ENCODE measurements at regions not wholly inside any gene's neighbourhood (a gene's known extent, or its start where the extent isn't known, plus 50 kb on each side); places are given as distances from the start of the nearest gene placed in this dataset.

- Histone ChIP-seq H3K9ac (ENCODE audit: low read depth in 1 of 2, low read length in 2 of 2) (no peak overlapping the region), H3K27me3 (ENCODE audit: control insufficient read depth in 4 of 4, insufficient read depth in 4 of 4, low read length in 3 of 4) (peaks cover 0 to 2% (median 0%) of the 10 kb centered on the region in 4 donors), H3K4me3 (ENCODE audit: low read depth in 1 of 3, low read length in 3 of 3) (no peak overlapping the region), H3K9me3 (ENCODE audit: control insufficient read depth in 4 of 4, low read length in 3 of 4) (no peaks in the 10 kb centered on the region), H3K4me1 (ENCODE audit: control insufficient read depth in 4 of 4, insufficient read depth in 4 of 4, low read length in 3 of 4) (no peaks in the 10 kb centered on the region), H3K27ac (ENCODE audit: low read depth in 1 of 2, low read length in 2 of 2) (no peak overlapping the region), H3K36me3 (ENCODE audit: control insufficient read depth in 4 of 4, insufficient read depth in 3 of 4, low read depth in 1 of 4, low read length in 3 of 4) (no peaks in the 10 kb centered on the region)
- TF ChIP-seq NR2F2 (IDR thresholded peaks at IDR 0.05) = no peak
- TF ChIP-seq GABPA (IDR thresholded peaks at IDR 0.05 in 1 of 2, conservative IDR thresholded peaks at IDR 0.05 in 1 of 2) = no peak
- TF ChIP-seq SP1 (IDR thresholded peaks at IDR 0.05) = no peak
- no peak for TF ChIP-seq RAD21 (IDR thresholded peaks at IDR 0.05)
- TF ChIP-seq, protein P1, sequence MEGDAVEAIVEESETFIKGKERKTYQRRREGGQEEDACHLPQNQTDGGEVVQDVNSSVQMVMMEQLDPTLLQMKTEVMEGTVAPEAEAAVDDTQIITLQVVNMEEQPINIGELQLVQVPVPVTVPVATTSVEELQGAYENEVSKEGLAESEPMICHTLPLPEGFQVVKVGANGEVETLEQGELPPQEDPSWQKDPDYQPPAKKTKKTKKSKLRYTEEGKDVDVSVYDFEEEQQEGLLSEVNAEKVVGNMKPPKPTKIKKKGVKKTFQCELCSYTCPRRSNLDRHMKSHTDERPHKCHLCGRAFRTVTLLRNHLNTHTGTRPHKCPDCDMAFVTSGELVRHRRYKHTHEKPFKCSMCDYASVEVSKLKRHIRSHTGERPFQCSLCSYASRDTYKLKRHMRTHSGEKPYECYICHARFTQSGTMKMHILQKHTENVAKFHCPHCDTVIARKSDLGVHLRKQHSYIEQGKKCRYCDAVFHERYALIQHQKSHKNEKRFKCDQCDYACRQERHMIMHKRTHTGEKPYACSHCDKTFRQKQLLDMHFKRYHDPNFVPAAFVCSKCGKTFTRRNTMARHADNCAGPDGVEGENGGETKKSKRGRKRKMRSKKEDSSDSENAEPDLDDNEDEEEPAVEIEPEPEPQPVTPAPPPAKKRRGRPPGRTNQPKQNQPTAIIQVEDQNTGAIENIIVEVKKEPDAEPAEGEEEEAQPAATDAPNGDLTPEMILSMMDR (IDR thresholded peaks at IDR 0.05; ENCODE audit: low read depth, low read length, missing input control) = no peak
- TF ChIP-seq FOXA2 (IDR thresholded peaks at IDR 0.05) = no peak
- TF ChIP-seq, protein P2, sequence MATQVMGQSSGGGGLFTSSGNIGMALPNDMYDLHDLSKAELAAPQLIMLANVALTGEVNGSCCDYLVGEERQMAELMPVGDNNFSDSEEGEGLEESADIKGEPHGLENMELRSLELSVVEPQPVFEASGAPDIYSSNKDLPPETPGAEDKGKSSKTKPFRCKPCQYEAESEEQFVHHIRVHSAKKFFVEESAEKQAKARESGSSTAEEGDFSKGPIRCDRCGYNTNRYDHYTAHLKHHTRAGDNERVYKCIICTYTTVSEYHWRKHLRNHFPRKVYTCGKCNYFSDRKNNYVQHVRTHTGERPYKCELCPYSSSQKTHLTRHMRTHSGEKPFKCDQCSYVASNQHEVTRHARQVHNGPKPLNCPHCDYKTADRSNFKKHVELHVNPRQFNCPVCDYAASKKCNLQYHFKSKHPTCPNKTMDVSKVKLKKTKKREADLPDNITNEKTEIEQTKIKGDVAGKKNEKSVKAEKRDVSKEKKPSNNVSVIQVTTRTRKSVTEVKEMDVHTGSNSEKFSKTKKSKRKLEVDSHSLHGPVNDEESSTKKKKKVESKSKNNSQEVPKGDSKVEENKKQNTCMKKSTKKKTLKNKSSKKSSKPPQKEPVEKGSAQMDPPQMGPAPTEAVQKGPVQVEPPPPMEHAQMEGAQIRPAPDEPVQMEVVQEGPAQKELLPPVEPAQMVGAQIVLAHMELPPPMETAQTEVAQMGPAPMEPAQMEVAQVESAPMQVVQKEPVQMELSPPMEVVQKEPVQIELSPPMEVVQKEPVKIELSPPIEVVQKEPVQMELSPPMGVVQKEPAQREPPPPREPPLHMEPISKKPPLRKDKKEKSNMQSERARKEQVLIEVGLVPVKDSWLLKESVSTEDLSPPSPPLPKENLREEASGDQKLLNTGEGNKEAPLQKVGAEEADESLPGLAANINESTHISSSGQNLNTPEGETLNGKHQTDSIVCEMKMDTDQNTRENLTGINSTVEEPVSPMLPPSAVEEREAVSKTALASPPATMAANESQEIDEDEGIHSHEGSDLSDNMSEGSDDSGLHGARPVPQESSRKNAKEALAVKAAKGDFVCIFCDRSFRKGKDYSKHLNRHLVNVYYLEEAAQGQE (IDR thresholded peaks at IDR 0.05) = no peak
- TF ChIP-seq, protein P3, sequence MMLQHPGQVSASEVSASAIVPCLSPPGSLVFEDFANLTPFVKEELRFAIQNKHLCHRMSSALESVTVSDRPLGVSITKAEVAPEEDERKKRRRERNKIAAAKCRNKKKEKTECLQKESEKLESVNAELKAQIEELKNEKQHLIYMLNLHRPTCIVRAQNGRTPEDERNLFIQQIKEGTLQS (IDR thresholded peaks at IDR 0.05) = no peak
- no peak for TF ChIP-seq HNF4A (conservative IDR thresholded peaks at IDR 0.05)
- TF ChIP-seq FOXA1 (IDR thresholded peaks at IDR 0.05) = no peak
- no peak for TF ChIP-seq YY1 (IDR thresholded peaks at IDR 0.05)
- no peak for TF ChIP-seq JUND (IDR thresholded peaks at IDR 0.05)
- no peak for TF ChIP-seq HNF4G (IDR thresholded peaks at IDR 0.05)
- WGBS = 81% methylated on average over 10 of the region's 10 CpGs
- DNase-seq (ENCODE audit: low spot score) = no peak
Measured at GRCh38 chr1:29811727-29812407, 575.5 kb downstream of the PTPRU start.

GRCh38 chr1:29811247-29811646, 574.9 kb downstream of the PTPRU start:
- H3K4me1 ChIP-seq (ENCODE audit: control insufficient read depth in 4 of 4, insufficient read depth in 4 of 4, low read length in 3 of 4) = no peaks in the 10 kb centered on the region
- whole genome bisulfite sequencing = 58% methylated on average over 7 of the region's 7 CpGs
- TF ChIP-seq GABPA (IDR thresholded peaks at IDR 0.05 in 1 of 2, conservative IDR thresholded peaks at IDR 0.05 in 1 of 2) = no peak
- TF ChIP-seq HNF4G (IDR thresholded peaks at IDR 0.05) = no peak
- TF ChIP-seq YY1 (IDR thresholded peaks at IDR 0.05) = no peak
- no peak for TF ChIP-seq MAX (IDR thresholded peaks at IDR 0.05)
- no peak for TF ChIP-seq ZBTB33 (IDR thresholded peaks at IDR 0.05)
- no peak for TF ChIP-seq FOXA2 (IDR thresholded peaks at IDR 0.05)
- TF ChIP-seq HNF4A (conservative IDR thresholded peaks at IDR 0.05) = no peak
- TF ChIP-seq TAF1 (conservative IDR thresholded peaks at IDR 0.05) = no peak
- no peak for TF ChIP-seq EGR1 (IDR thresholded peaks at IDR 0.05; ENCODE audit: low read depth in 2 of 2)
- TF ChIP-seq, protein P2 (IDR thresholded peaks at IDR 0.05) = no peak
- TF ChIP-seq FOXA1 (IDR thresholded peaks at IDR 0.05) = no peak
- TF ChIP-seq RXRA (IDR thresholded peaks at IDR 0.05) = no peak
- H3K27me3 ChIP-seq (ENCODE audit: control insufficient read depth in 4 of 4, insufficient read depth in 4 of 4, low read length in 3 of 4) = peaks cover 0 to 2% (median 0%) of the 10 kb centered on the region in 4 donors
- H3K9me3 ChIP-seq (ENCODE audit: control insufficient read depth in 4 of 4, low read length in 3 of 4) = no peaks in the 10 kb centered on the region
- no peak for DNase-seq (ENCODE audit: low spot score)
- H3K9ac ChIP-seq (ENCODE audit: low read depth in 1 of 2, low read length in 2 of 2) = no peak overlapping the region
- H3K36me3 ChIP-seq (ENCODE audit: control insufficient read depth in 4 of 4, insufficient read depth in 3 of 4, low read depth in 1 of 4, low read length in 3 of 4) = no peaks in the 10 kb centered on the region
- no peak overlapping the region for H3K4me3 ChIP-seq (ENCODE audit: low read depth in 1 of 3, low read length in 3 of 3)
- no peak overlapping the region for H3K27ac ChIP-seq (ENCODE audit: low read depth in 1 of 2, low read length in 2 of 2)
